Stimulated activated CD8-positive, alpha-beta memory T cell treated with anti-CD3 and anti-CD28 coated beads, Interleukin-2, amount 100 ng/mL, for 48 hours (primary cell): ENCODE measurements at regions not wholly inside any gene's neighbourhood (a gene's known extent, or its start where the extent isn't known, plus 50 kb on each side); places are given as distances from the start of the nearest gene placed in this dataset.
"Not testable (repeated sequence)": the region's sequence is repeated elsewhere in the genome, so short reads cannot be mapped to it uniquely, and the experiment has no call there.

Experiments
- DNase-seq, 2 donors: peaks; one replicate each; pipeline ENCODE4 v3.0.0-alpha.2; 2020; ENCODE audit warnings: low read depth in 2 of 2

DNA sequence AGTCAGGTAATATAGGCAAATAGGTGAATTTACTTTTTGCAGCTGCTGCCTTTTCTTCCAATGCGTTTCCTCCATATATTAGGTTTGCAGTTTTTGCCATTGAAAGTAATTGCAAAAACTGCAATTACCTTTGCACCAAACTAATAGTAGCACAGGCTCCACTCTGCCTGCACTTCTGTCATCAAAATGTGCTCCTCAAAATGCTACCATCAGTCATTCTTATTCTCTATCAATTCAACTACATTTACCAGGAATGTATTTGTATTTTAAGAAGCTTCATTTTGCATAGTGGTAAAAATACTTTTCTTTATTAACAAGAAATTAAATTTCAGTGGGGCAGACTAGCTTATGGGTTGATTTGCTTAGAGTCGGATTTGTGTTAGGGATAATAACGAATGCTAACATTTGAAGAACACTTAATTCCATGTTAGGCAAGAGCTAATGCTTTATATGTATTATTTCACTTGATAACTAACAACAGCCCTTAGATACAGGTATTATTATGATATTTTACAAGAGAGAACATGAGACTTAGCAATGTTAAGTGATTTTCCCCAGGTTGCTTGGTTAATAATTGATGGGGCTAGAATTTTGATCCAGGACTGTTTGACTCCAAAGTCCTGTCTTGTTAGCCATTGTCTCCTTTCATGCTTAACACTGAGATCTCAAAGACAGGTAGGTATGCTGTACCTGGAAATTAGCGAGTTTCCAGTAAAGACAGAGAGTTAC, 300.4 kb downstream of the MAN2A1 start:
- no peak for DNase-seq

GRCh38 chr5:109990723-109991359, 301.1 kb downstream of the MAN2A1 start:
- no peak for DNase-seq

DNA sequence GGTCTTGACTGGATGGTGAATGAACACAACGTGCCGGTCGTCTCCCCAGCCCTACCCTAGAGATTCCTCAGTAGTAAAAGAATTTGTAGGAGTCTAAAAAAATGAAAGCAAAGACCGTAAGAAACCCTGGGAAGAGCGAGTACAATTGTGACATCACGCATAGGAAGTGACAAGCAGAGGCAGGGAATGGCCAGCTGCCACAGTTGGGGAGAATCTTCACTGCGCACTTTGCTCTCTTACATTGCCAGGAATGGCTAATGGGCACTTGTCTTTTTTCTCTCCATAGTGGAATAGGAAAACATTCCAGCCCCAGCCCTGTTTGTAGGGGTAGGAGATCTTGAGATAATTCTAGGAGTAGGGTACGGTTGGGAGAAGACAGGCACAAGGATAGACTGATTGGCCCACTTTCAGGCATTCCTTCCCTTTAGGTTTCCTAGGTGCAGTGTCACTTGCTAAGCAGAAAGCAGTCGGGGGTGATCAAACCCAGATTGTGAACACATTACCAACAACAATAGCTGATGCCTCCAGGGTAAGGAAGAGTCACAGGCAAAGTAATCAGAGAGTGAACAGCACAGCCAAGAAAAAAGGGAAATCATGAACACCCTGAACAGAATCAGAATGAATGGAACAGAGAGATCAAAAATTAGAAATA, 302.7 kb downstream of the MAN2A1 start:
- DNase-seq: no peak

DNA sequence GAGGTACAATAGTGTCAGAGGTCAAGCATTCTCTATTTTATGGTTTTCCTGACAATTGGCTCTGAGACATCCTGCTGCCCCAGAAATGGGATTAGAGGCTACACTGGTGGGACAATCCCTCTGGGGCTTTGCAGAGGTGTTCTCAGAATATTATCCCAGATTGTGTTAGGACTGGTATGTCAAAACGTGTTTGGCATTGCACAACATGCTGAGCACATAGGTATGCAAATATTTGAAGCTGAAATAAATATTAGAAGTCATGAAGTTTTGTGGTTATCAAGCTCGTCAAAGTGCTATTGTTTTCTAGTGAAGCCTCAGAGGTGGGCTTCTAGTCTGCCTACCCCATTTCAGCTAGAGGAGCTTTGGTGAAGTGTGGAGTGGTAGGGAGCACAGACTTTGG, 304.4 kb downstream of the MAN2A1 start:
- DNase-seq: no peak

DNA sequence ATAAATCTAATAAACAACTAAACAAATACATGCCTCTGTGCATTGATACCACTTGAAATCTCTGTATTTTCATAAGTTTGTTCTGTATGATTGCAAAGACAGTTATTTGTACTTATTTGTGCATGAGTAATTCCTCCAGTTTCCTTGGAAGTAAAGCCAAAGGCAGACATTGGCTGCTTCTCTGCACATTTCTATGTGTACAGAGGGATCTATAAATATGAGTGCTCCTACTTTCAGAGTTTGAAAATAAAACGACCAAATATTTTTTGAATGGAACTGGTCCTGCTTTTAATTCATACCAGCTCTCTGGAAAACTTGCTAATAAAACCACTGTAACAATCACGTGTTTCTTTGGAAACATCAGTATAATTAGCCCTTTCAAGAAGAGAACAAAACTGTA, 306.5 kb downstream of the MAN2A1 start:
- no peak for DNase-seq

DNA sequence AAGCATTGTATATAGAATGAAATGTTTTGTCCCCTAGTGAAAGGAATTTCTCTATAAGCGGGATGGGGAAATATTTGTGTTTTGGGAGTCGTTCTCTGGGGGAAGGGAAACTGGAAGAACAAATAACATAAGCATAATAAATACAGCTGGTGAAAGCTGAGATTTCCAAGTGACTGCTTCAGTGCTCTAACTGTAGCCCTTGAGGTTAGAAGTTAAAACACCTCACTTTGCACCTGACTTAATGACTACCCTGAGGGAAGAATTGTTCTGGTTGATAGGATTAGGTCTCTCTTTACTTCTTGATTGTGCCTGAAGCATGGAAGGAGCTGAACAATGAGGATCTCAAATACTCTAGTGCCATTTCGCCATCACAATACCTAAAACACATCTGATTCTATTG, 307.4 kb downstream of the MAN2A1 start:
- DNase-seq: no peak

DNA sequence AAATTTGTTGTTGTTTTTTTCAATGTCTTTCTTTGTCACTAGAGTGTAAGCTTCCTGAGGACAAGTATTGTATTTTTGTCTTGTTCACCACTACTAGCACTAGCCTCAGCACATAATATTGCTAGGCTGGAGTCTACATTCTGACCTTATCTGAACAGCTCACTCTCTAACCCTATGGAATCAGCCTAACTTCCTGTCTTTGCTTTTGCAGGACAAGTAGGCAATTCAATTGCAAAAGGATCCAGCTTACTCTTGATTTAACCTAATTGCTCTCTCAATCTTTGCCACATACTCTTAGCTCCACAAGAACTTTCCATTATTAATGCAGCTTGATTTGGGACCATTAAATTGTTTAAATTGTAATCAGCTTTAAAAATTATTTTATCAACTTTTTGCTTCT, 308.5 kb downstream of the MAN2A1 start:
- DNase-seq: no peak

DNA sequence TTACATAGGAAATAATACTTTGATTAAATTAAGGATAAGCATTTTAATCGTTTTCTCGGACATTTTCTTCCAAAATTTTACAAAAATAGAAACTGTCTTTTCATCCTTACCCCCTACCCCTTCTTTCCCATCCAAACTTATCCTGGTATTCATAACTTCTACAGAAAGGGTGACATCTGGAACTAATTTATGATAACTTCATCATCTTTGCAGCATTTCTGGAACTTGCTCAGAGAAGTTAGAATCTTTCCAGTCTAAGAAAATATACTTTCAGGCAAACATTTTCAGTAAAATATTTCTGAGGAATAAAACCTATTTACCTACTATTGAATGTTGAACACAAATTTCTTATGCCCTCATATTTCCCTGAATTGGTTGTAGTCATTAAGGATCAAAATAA, 309.0 kb downstream of the MAN2A1 start:
- DNase-seq: no peak

DNA sequence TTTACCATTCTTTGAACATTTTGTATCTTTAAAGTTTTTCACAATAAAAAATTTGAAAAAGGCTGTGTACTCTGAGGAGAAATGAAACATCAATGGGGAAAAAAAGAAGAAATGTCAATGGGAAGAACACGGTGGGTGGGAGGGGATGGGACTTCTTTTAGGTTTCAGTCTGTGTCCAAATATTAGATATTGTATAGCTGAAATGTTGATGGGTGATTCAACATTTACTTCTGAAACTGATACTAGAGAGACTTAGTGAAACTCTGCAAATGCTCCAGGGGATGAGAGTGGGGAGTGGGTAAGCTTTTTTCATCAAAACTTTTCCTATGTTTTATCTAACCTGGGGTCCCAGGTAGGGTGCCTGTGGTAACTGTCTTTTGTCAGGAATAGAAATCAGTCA, 311.9 kb downstream of the MAN2A1 start:
- no peak for DNase-seq

GRCh38 chr5:110002652-110003051, 312.9 kb downstream of the MAN2A1 start:
- DNase-seq: no peak

DNA sequence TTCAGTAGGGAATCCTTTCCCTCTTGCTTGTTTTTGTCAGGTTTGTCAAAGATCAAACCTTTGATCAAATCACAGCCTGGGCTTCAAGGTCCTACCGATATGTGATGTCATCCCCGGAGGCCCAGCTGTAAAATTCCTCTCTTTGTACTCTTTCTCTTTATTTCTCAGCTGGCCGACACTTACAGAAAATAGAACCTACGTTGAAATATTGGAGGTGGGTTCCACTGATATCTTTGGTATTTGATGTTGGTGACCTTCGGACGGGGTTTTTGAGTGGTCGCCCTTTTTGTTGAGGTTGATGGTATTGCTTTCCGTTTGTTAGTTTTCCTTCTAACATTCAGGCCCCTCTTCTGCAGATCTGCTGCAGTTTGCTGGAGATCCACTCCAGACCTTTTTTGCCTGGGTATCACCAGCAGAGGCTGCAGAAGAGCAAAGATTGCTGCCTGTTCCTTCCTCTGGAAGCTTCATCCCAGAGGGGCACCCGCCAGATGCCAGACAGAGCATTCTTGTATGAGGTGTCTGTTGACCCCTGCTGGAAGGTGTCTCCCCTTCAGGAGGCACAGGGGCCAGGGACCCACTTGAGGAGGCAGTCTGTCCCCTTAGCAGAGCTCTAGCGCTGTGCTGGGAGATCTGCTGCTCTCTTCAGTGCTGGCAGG, 316.3 kb downstream of the MAN2A1 start:
- DNase-seq: not testable (repeated sequence)

- DNase-seq: no peak
Measured at GRCh38 chr5:110007101-110007500, 317.4 kb downstream of the MAN2A1 start.

DNA sequence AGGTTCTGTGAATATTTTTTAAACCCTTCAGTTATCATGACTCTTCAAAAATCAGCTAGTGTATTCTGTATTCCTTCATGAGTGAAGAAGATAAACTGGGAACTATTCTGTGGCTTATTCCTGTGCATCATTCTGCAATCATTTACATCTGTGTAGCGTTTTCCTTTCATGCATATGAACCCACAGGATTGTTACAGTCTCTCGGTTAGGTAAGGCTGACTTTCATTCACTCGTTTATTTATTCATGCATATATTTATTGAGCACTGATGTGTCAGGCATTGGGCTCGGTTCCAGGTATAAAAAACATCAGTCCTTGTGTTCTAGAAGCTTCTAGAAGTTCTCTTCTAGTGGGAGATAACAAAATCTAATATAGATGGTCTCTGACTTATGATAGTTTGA, 318.4 kb downstream of the MAN2A1 start:
- no peak for DNase-seq

DNA sequence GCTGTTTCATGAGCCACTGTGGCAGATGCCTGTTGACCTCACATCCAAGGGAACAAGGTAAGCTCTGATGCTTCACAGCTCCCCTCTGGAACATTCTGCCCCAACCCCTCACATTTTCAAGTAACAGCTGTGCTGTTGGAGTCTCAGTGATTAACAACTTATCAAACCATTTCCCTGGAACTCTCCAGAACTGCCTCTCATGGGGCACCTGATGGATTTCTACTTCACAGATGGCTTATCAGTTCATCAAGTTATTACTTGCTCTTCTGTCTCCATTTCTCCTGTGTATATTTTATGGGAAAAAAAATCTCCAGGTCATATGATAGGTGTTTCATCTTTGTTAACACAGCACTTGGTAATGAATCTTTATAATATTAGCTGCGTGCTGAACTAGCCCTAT, 322.4 kb downstream of the MAN2A1 start:
- DNase-seq: no peak

- no peak for DNase-seq
Measured at GRCh38 chr5:110013017-110013416, 323.3 kb downstream of the MAN2A1 start.

- no peak for DNase-seq
Measured at GRCh38 chr5:110017854-110018253, 328.1 kb downstream of the MAN2A1 start.

DNA sequence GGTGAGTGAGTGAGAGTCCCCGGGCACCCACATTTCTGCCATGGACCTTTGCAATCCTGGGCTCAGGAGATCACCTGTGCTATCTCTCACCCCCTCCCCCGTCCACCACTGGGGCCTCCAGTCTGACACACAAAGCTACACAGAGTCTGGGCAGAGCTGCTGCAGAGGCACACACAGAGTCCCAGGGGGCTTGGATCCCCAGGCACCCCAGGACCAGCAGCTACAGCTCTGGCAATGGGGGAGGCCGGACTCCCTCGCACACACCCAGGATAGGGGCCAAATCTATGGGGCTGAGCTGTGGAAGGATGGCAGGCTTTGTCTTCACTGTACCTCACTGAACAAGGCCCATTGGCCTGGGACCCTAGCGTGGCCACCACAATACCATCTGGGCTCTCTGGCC, 328.8 kb downstream of the MAN2A1 start:
- no peak for DNase-seq

DNA sequence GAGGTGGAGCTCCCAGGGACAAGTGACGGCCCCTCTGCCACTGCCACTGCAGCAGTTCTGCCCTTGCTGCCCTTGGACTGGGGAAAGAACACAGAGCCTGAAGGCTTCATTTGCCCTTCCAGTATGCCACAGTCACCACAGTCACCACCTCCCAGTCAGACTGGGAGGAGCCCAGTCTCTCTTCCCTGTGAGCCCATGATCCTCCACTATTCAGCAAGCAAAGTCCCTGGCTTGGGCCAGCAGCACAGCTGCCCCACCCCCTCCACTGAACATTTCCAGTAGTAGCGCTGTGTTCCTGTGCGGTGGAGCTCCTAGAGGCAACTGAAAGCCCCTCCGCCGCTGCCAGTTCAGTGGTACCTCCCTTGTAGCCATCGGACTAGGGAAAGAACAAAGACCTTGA, 329.4 kb downstream of the MAN2A1 start:
- DNase-seq: no peak

DNA sequence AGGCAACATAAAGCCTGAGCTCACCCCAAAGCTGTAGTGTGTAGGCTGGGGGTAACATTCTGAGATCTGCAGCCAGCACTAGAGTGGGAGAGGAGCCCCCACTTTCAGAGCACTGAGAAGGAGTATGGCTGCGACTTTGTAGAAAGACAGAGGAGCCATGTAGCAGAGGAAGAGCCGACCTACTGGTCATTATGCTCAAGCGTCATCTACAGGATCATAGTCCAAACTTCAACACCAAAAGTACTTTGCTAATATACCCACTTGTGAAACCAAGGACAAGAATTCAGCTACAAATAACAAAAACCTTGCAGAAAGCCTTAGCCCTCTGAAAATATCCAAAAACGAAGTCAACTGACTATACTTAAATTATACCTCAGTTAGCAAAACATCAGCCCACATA, 330.1 kb downstream of the MAN2A1 start:
- no peak for DNase-seq

DNA sequence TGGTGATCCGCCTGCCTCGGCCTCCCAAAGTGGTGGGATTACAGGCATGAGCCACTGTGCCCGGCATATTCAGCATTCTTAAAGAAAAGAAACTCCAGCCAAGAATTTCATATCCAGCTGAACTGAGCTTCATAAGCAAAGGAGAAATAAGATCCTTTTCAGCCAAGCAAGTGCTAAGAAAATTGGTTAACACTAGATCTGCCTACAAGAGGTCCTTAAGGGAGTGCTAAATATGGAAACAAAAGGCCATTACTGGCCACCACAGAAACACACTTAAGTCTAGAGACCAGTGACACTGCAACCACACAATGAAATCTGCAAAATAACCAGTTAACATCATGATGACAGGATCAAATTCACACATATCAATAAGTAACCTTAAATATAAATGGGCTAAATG, 331.5 kb downstream of the MAN2A1 start:
- no peak for DNase-seq

DNA sequence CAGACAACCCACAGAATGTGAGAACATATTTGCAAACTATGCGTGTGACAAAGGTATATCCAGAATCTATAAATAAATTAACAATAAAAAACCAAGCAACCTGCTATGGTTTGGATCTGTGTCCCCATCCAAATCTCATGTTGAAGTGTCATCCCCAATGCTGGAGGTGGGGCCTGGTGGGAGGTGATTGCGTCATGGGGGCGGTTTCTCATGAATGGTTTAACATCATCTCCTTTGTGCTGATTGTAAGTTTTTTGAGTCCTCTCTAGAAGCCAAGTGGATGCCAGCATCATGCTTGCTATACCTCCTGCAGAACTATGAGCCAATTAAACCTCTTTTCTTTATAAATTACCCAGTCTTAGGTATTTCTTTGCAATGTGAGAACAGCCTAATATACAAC, 335.4 kb downstream of the MAN2A1 start:
- no peak for DNase-seq

DNA sequence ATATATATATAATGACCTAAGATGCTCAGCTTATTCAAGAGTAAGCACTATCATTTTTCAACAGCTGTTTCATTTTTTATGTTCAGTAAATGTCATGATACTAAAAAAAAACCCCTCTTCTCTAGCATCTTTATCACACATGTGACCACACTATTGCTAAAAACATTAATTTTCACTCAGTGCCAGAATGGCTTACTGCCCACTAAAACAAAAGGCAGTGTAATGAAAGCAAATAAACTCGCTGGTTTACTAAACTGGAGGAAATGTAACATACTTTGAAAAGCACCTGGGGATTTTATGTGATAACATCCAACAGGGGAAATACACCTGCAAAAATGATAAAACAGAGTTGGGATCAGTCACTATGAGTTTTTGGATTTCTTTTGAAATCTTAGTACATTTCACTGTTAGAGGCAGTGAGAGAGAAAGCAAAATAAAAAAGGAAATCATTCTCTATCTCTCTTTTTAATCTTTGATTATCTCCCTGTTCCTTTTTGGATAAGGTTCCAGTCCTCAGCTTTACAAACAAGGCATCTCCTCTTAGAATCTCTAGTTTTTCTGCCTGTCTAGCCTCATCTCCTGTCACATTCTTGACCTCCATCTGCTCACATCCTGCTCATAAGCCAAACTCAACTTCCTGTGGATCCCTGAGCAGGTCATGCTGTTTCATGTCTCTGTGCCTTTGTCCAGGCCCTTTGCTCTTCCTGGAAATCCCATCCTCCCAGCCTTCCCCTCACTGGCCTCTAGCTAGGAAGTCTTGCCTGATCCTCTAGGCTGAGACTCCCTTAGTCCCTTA, 338.0 kb downstream of the MAN2A1 start:
- no peak for DNase-seq
